CD4-positive, alpha-beta T cell treated with Interleukin-6 for 4 hours (primary cell): ENCODE measurements at regions not wholly inside any gene's neighbourhood (a gene's known extent, or its start where the extent isn't known, plus 50 kb on each side); places are given as distances from the start of the nearest gene placed in this dataset.

Experiments used
- DNase-seq: peaks from one replicate; pipeline ENCODE4 v3.0.0-alpha.2; 2020; ENCODE audit warnings: mixed read lengths

DNA sequence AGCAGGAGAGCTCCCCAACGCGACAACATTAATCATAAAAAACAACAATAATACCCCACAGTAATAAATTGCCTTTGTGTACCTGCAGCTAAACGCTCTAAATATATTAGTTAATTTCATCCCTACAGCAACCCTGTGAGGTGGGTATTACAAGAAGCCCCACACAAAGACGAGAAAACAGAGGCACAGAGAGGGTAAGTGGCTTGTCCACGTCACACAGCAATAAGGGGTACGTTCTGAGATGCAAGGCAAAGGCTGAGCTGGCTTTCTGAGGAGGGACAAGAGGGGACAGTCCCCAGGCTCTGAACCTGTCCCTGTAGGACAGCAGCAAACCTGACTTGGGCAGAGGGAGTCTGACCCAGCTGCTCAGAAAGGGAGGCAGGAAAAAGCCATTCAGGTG lies 78.2 kb downstream of the NCOR2 start:
- no peak for DNase-seq

DNA sequence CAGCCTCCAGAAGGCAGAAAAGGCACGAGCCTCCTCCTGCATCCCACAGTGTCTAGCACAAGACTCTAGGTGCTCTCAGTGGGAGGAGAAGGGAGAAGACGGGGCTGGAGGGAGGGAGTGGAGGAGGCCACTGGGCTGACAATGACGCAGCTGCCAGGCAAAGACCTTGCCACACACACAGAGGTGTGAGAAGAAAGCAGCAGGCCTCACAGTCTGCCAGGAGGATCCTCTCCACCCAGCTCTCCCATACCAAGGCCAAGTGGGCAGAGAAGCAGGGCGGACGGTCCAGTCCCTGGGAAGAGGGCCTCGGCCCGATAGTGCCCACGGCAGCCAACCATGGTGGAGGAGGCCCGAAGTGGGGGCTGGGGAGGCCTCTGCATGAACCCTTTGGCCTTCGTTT lies 78.9 kb downstream of the NCOR2 start:
- no peak for DNase-seq

GRCh38 chr12:124487834-124488165 lies 79.6 kb downstream of the NCOR2 start:
- DNase-seq = no peak

GRCh38 chr12:124487066-124487833 lies 80.2 kb downstream of the NCOR2 start:
- no peak for DNase-seq

DNA sequence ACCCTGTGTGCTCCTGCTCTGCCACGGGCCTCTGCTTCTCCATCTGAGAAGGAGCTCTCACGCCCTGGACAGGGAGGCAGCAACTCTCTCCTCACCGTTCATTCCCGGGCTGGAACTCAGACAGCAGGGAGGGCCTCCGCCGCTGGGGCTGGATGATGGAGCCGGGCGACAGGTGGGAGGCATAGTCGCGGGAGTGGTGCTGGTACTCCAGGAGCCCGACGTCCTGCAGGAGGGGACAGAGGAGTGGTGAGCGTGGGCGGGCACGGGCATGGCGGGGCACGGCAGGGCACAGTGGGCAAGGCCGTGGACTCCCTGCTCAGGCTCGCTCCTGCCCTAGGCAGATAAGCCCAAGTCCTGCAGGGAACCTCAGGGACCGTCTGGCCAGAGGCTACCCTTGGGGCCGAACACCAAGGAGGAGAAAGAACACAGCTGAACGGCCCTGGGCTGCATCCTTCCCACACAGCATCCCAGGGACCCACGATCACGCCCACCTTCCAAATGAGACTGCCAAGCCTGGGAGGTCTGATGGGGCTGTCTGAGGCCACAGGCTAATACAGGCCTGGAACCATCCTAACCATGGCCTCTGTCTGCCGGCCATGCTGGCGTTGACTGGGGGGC lies 81.0 kb downstream of the NCOR2 start:
- DNase-seq = no peak

DNA sequence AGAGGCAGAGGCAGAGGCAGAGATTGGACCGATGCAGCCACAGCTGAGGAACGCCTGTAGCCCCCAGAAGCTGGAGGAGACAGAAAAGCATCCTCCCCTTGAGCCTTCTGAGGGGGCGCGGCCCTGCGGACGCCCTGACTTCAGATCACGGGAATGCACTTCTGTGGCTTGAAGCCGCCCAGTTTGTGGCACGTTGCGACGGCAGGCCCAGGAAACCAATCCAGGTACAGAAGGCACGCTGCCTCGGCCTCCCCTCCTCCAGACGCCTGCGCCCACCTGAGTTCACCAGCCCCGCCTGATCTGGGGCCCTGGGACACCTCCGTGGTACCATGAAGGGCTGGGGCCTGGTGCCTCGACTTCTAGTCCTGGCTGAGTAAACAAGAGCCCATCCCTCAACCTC lies 82.0 kb downstream of the NCOR2 start:
- no peak for DNase-seq

DNA sequence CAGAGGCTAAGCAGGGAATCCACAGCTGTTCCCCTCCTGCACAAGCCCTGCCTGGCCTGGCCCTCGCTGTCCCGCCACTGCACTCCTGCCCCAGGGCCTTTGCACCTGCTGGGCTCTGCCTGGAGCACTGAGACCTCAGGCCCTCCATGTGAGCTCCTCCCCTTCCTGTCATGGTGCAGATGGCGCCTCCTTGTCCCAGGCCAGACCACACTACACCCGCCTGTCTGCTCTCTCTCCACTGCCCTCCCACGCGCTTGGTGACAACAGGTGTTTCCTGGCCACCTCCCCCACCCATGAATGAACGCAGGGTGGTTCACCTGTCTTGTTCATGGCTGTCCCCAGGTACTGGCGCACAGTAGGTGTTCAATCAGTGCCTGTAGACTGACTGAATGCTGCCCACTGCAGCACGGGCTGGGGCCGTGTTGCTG lies 82.9 kb downstream of the NCOR2 start:
- no peak for DNase-seq

DNA sequence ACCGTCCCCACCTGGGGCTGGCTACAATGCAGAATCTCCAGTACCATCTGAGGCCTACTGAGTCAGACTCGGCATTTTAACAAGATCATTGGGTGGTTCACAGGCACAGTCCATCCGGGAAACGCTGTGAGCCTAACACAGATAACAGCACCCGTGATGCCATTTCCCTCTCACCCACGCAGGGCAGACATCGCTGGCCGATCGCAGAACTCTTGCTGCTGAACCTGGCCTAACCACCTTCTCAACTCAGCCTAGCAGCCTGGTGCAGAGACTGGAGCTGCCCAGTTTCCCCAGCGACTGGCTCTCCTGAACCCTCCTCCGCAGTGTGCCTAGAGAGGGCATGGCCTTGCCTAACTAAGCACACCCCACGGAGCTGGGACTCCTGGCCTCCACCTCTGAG lies 83.3 kb downstream of the NCOR2 start:
- no peak for DNase-seq

GRCh38 chr12:124482901-124483799 lies 84.3 kb downstream of the NCOR2 start:
- DNase-seq = no peak

DNA sequence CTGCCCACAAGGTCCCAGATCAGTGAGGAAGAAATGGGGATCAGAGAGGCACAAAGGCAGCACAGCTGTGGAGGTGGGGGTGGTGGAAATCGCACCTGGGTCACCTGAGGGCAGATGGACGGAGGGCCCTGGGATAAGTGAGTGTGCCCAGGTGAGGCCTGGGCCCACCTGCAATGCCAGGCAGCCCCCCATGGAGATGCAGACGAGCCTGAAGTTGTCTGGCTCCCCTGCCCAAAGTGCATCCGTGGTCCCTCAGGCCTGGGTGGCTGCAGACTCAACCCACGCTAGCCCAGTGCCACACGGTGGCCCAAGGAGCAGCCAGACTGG lies 84.9 kb downstream of the NCOR2 start:
- DNase-seq = no peak

- no peak for DNase-seq
These were observed 85.4 kb downstream of the NCOR2 start for GRCh38 chr12:124481772-124482566.

- DNase-seq = no peak
These were observed 86.1 kb downstream of the NCOR2 start for GRCh38 chr12:124481257-124481750.

GRCh38 chr12:124480469-124481256 lies 86.7 kb downstream of the NCOR2 start:
- peak; percentile 31 for DNase-seq

GRCh38 chr12:124479680-124480468 lies 87.5 kb downstream of the NCOR2 start:
- DNase-seq = no peak

GRCh38 chr12:124478985-124479645 lies 88.3 kb downstream of the NCOR2 start:
- DNase-seq = no peak

GRCh38 chr12:124478416-124478815 lies 89.0 kb downstream of the NCOR2 start:
- DNase-seq = no peak

DNA sequence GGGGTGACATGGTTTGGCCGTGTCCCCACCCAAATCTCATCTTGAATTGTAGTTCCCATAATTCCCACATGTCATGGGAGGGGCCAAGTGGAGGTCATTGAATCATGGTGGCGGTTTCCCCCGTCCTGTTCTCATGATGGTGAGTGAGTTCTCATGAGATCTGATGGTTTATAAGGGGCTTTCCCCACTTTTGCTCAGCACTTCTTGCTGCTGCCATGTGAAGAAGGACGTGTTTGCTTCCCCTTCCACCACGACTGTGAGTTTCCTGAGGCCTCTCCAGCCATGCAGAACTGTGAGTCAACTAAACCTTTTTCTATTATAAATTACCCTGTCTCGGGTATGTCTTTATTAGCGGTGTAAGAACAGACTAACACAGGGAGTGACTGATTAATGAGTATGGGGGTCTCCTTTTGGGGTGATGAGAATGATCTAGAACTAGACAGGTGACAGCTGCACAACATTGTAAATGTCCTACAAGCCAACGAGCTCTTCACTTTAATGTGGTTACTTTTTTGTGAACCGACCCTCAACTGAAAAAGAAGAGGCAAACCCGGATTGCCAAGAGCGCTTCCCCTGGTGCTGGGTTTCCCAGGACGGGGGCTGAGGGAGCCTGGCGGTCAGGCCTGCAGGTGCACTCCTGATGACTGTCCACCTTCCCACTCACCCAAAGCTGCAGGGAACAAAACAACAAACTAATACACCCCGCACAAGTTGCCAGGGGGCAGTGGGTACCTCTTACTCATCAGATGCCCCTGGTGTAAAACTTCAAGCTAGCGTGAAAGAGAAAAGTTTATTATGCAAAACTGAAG lies 90.1 kb downstream of the NCOR2 start:
- DNase-seq = no peak

DNA sequence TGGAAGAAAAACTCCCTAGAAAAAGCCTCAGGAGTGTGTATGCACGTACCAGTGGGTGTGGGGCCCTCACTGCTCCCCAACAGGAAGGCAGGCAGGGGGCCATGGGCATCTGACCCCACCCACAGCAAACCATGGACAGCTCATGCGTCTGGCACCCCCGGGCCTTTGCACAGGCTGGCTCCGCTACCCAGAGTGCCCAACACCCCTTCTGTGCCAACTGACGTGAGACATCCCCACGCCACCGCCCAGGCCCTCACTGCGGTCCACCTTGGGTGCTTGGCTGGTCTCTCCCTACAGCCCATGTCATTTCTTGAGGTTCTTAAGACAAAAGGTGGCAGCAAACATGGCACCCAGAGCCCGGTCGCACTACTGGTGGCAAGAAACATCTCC lies 91.4 kb downstream of the NCOR2 start:
- no peak for DNase-seq

- DNase-seq = no peak
These were observed 92.0 kb downstream of the NCOR2 start for GRCh38 chr12:124475295-124476010.
